A549 (cell line): ENCODE measurements at regions not wholly inside any gene's neighbourhood (a gene's known extent, or its start where the extent isn't known, plus 50 kb on each side); places are given as distances from the start of the nearest gene placed in this dataset.

ENCODE experiments used
- EHF ChIP-seq: fragments of 250-450 bp; sonication (Bioruptor Pico); IDR thresholded peaks from 2 replicates; pipeline ENCODE4 v1.5.0; 2020; ENCODE audit warnings: mild to moderate bottlenecking
- ESRRA ChIP-seq: fragments of 150-350 bp; IDR thresholded peaks from 2 replicates; pipeline ENCODE4 v1.6.1; 2014; ENCODE audit warnings: mild to moderate bottlenecking, low read length, borderline replicate concordance
- FOSL2 ChIP-seq, 2 experiments: fragments of 450-650 bp in 1 of 2; fragments of >200 bp in 1 of 2; sonication (Bioruptor Twin) in 1 of 2; formaldehyde crosslinking; IDR thresholded peaks; 2 replicates each; pipeline versions ENCODE4 v1.5.0 to v1.6.1; 2016 to 2020; ENCODE audit warnings: mild to moderate bottlenecking in 1 of 2, moderate library complexity in 1 of 2
- RFX5 ChIP-seq: fragments of 450-650 bp; IDR thresholded peaks from 2 replicates; pipeline ENCODE4 v1.7.1; 2014; ENCODE audit warnings: antibody characterized with exemption, mild to moderate bottlenecking, moderate library complexity
- TF ChIP-seq, protein P1 (sequence below): fragments of >200 bp; sonication (Bioruptor Twin); formaldehyde crosslinking; IDR thresholded peaks from 3 replicates; pipeline ENCODE4 v1.5.1; 2016
- TF ChIP-seq, protein P2 (sequence below): IDR thresholded peaks from 2 replicates; pipeline ENCODE4 v1.6.1; 2012
- TF ChIP-seq, protein P3 (sequence below): fragments of >200 bp; sonication (Bioruptor Twin); formaldehyde crosslinking; IDR thresholded peaks from 3 replicates; pipeline ENCODE4 v1.6.1; 2016

DNA sequence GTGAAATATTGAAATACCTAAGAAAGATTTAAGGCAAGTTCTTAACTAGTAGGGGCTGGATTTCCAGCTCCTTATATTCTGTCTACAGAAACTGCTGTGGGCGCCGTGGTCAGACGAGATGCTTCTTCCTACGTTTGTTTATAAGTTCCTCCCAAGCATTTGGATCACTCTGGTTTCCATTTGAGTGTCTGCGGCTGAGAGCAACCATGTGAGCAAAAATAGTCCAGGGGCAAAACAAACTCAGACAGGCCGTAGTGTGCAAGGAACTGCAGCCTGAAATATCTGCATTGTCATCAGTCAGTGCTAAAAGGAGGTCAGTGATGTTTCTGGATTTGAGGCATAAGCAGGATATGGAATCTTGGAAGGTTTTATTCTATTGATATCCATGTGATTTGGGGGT lies 485.9 kb upstream of the JAG1 start:
- TF ChIP-seq, protein P1, sequence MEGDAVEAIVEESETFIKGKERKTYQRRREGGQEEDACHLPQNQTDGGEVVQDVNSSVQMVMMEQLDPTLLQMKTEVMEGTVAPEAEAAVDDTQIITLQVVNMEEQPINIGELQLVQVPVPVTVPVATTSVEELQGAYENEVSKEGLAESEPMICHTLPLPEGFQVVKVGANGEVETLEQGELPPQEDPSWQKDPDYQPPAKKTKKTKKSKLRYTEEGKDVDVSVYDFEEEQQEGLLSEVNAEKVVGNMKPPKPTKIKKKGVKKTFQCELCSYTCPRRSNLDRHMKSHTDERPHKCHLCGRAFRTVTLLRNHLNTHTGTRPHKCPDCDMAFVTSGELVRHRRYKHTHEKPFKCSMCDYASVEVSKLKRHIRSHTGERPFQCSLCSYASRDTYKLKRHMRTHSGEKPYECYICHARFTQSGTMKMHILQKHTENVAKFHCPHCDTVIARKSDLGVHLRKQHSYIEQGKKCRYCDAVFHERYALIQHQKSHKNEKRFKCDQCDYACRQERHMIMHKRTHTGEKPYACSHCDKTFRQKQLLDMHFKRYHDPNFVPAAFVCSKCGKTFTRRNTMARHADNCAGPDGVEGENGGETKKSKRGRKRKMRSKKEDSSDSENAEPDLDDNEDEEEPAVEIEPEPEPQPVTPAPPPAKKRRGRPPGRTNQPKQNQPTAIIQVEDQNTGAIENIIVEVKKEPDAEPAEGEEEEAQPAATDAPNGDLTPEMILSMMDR, result no peak
- TF ChIP-seq ESRRA, result no peak
- no peak for TF ChIP-seq EHF
- TF ChIP-seq, protein P2, sequence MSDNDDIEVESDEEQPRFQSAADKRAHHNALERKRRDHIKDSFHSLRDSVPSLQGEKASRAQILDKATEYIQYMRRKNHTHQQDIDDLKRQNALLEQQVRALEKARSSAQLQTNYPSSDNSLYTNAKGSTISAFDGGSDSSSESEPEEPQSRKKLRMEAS, result no peak
- TF ChIP-seq FOSL2 (IDR thresholded peaks at IDR 0.05), result no peak
- no peak for TF ChIP-seq FOSL2 (CRISPR knock-in tag; IDR thresholded peaks at IDR 0.05)
- TF ChIP-seq, protein P3, sequence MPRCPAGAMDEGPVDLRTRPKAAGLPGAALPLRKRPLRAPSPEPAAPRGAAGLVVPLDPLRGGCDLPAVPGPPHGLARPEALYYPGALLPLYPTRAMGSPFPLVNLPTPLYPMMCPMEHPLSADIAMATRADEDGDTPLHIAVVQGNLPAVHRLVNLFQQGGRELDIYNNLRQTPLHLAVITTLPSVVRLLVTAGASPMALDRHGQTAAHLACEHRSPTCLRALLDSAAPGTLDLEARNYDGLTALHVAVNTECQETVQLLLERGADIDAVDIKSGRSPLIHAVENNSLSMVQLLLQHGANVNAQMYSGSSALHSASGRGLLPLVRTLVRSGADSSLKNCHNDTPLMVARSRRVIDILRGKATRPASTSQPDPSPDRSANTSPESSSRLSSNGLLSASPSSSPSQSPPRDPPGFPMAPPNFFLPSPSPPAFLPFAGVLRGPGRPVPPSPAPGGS, result no peak
- TF ChIP-seq RFX5, result no peak
